ENCODE measurements at regions not wholly inside any gene's neighbourhood (a gene's known extent, or its start where the extent isn't known, plus 50 kb on each side); places are given as distances from the start of the nearest gene placed in this dataset.

DNA sequence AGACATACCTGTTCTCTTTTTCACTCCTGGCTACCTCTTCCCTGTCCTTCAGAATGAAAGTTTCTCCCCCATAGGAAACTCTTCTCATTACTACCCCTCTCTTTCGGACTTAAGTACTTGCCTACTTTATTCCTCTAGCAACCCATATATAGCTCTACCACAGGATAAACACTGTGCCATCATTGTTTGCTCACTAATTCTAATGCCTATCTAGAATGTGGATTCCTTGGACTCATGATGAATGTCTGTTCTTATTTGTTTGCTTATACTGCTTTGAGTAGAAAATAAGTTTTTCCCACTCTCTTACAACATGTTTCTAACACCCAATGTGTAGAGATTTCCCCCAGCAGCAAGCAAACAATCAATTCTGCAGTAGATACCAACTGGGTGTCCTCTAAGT is 1094.9 kb downstream of the SLC6A15 start:
- ChIA-PET CTCF (no interaction called here), POLR2A (no interaction called here)
- Histone ChIP-seq H3K36me3 (ENCODE audit: control insufficient read depth in 2 of 2, insufficient read depth in 1 of 2, low read length in 2 of 2) (no peaks in the 10 kb centered on the region), H3K9me3 (ENCODE audit: control insufficient read depth, insufficient read depth, low read depth, low read length) (no peaks in the 10 kb centered on the region), H3K27ac (ENCODE audit: extremely low read depth, low read depth, low read length) (no peak overlapping the region), H3K4me3 (ENCODE audit: low read depth, low read length) (no peak overlapping the region), H3K4me1 (ENCODE audit: control insufficient read depth, insufficient read depth, low read length) (no peaks in the 10 kb centered on the region)
- no peak for TF ChIP-seq ZNF391 (tag by site-specific recombination; IDR thresholded peaks at IDR 0.05; ENCODE audit: borderline replicate concordance, low read depth)
- no peak for TF ChIP-seq ZNF558 (tag by site-specific recombination; IDR thresholded peaks at IDR 0.05)

DNA sequence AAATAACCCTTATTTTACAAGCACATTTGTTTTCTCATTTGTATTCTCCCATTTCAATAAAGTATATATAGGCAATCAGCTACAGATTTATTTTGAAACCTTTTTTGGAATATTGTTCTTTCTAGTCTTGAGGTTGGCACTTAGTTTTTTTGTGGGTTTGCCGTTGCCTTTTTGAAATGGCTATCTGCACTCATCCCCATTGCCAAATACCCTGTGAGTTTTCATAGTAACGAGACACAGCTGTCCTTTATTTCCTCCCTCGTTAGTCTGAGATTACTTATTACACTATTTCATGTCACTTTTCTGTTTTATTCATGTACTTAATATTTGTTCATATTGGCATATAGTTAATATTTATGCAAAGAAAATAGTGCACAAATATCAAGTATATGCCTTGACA is 1104.0 kb downstream of the SLC6A15 start:
- CTCF ChIA-PET = interaction anchor here (0.6 to 0.7 kb wide), 2 partner anchors 277 to 1572 kb away, joined by 3 read pairs; no protein-coding TSS in a partner anchor

DNA sequence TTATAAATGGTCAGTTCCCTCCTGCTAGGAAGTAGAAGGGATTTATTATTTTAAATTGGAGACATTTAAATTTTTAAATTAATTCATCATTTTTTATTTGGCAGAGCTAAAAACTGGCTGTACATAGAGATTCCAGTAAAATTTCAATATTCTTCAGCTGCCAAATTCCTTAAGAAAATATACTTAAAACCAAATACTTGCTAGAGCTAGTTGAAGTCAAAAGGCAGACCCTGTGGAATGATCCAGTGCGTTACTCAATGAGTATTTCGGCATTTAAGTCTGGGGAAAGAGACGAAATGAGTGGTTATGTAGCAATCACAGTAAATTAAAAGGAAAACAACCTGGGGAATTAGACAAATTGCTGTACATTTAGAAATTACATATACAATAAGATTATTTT is 1104.7 kb downstream of the SLC6A15 start:
- no peak overlapping the region for H3K27ac ChIP-seq (ENCODE audit: extremely low read depth, low read depth, low read length)
- H3K36me3 ChIP-seq (ENCODE audit: control insufficient read depth in 2 of 2, insufficient read depth in 1 of 2, low read length in 2 of 2) = no peaks in the 10 kb centered on the region
- CTCF ChIA-PET = no interaction called here
- POLR2A ChIA-PET = no interaction called here
- no peaks in the 10 kb centered on the region for H3K4me1 ChIP-seq (ENCODE audit: control insufficient read depth, insufficient read depth, low read length)
- no peak for TF ChIP-seq ZNF660 (tag by site-specific recombination; IDR thresholded peaks at IDR 0.05)
- no peak for TF ChIP-seq ZNF558 (tag by site-specific recombination; IDR thresholded peaks at IDR 0.05)
- no peak for TF ChIP-seq ZNF707 (tag by site-specific recombination; IDR thresholded peaks at IDR 0.05)
- no peak for TF ChIP-seq ZNF132 (tag by site-specific recombination; IDR thresholded peaks at IDR 0.05; ENCODE audit: borderline replicate concordance)
- no peak for TF ChIP-seq ZNF670 (tag by site-specific recombination; IDR thresholded peaks at IDR 0.05; ENCODE audit: low read depth)
- TF ChIP-seq GLI4 (tag by site-specific recombination; IDR thresholded peaks at IDR 0.05) = no peak
- no peak for TF ChIP-seq ZNF777 (tag by site-specific recombination; IDR thresholded peaks at IDR 0.05; ENCODE audit: borderline replicate concordance)
- no peak for TF ChIP-seq ZNF791 (tag by site-specific recombination; IDR thresholded peaks at IDR 0.05)
- no peak for TF ChIP-seq ZNF830 (tag by site-specific recombination; IDR thresholded peaks at IDR 0.05; ENCODE audit: low read depth)
- TF ChIP-seq IKZF3 (tag by site-specific recombination; IDR thresholded peaks at IDR 0.05) = no peak
- no peak for TF ChIP-seq ZNF843 (tag by site-specific recombination; IDR thresholded peaks at IDR 0.05)
- TF ChIP-seq, protein P1, sequence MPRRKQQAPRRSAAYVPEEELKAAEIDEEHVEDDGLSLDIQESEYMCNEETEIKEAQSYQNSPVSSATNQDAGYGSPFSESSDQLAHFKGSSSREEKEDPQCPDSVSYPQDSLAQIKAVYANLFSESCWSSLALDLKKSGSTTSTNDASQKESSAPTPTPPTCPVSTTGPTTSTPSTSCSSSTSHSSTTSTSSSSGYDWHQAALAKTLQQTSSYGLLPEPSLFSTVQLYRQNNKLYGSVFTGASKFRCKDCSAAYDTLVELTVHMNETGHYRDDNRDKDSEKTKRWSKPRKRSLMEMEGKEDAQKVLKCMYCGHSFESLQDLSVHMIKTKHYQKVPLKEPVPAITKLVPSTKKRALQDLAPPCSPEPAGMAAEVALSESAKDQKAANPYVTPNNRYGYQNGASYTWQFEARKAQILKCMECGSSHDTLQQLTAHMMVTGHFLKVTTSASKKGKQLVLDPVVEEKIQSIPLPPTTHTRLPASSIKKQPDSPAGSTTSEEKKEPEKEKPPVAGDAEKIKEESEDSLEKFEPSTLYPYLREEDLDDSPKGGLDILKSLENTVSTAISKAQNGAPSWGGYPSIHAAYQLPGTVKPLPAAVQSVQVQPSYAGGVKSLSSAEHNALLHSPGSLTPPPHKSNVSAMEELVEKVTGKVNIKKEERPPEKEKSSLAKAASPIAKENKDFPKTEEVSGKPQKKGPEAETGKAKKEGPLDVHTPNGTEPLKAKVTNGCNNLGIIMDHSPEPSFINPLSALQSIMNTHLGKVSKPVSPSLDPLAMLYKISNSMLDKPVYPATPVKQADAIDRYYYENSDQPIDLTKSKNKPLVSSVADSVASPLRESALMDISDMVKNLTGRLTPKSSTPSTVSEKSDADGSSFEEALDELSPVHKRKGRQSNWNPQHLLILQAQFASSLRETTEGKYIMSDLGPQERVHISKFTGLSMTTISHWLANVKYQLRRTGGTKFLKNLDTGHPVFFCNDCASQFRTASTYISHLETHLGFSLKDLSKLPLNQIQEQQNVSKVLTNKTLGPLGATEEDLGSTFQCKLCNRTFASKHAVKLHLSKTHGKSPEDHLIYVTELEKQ (tag by site-specific recombination; IDR thresholded peaks at IDR 0.05; ENCODE audit: borderline replicate concordance) = no peak
- no peak for TF ChIP-seq WT1 (tag by site-specific recombination; IDR thresholded peaks at IDR 0.05)
- TF ChIP-seq OVOL3 (tag by site-specific recombination; IDR thresholded peaks at IDR 0.05) = no peak
- TF ChIP-seq, protein P2, sequence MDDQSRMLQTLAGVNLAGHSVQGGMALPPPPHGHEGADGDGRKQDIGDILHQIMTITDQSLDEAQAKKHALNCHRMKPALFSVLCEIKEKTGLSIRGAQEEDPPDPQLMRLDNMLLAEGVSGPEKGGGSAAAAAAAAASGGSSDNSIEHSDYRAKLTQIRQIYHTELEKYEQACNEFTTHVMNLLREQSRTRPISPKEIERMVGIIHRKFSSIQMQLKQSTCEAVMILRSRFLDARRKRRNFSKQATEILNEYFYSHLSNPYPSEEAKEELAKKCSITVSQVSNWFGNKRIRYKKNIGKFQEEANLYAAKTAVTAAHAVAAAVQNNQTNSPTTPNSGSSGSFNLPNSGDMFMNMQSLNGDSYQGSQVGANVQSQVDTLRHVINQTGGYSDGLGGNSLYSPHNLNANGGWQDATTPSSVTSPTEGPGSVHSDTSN (CRISPR knock-in tag; IDR thresholded peaks at IDR 0.05) = no peak
- no peak for TF ChIP-seq ZIC2 (tag by site-specific recombination; IDR thresholded peaks at IDR 0.05)
- no peak overlapping the region for H3K4me3 ChIP-seq (ENCODE audit: low read depth, low read length)
- no peaks in the 10 kb centered on the region for H3K9me3 ChIP-seq (ENCODE audit: control insufficient read depth, insufficient read depth, low read depth, low read length)

More for the DNA sequence above, 1104.0 kb downstream of the SLC6A15 start:
- no peak overlapping the region for H3K4me3 ChIP-seq (ENCODE audit: low read depth, low read length)
- H3K9me3 ChIP-seq (ENCODE audit: control insufficient read depth, insufficient read depth, low read depth, low read length) = no peaks in the 10 kb centered on the region
- no peak overlapping the region for H3K27ac ChIP-seq (ENCODE audit: extremely low read depth, low read depth, low read length)
- no peaks in the 10 kb centered on the region for H3K4me1 ChIP-seq (ENCODE audit: control insufficient read depth, insufficient read depth, low read length)
- no peaks in the 10 kb centered on the region for H3K36me3 ChIP-seq (ENCODE audit: control insufficient read depth in 2 of 2, insufficient read depth in 1 of 2, low read length in 2 of 2)
- POLR2A ChIA-PET = no interaction called here
- TF ChIP-seq ZFP37 (tag by site-specific recombination; IDR thresholded peaks at IDR 0.05) (no peak), ZNF610 (tag by site-specific recombination; IDR thresholded peaks at IDR 0.05; ENCODE audit: borderline replicate concordance) (no peak), ZNF394 (tag by site-specific recombination; IDR thresholded peaks at IDR 0.05; ENCODE audit: borderline replicate concordance) (no peak), ZFP3 (tag by site-specific recombination; IDR thresholded peaks at IDR 0.05; ENCODE audit: low read depth) (no peak), SP3 (tag by site-specific recombination; IDR thresholded peaks at IDR 0.05) (no peak), ZBTB1 (tag by site-specific recombination; IDR thresholded peaks at IDR 0.05) (no peak)
- TF ChIP-seq, protein P3, sequence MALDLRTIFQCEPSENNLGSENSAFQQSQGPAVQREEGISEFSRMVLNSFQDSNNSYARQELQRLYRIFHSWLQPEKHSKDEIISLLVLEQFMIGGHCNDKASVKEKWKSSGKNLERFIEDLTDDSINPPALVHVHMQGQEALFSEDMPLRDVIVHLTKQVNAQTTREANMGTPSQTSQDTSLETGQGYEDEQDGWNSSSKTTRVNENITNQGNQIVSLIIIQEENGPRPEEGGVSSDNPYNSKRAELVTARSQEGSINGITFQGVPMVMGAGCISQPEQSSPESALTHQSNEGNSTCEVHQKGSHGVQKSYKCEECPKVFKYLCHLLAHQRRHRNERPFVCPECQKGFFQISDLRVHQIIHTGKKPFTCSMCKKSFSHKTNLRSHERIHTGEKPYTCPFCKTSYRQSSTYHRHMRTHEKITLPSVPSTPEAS (tag by site-specific recombination; IDR thresholded peaks at IDR 0.05) = no peak
